Upper lobe of right lung (tissue), 1 donor: ENCODE measurements at regions not wholly inside any gene's neighbourhood (a gene's known extent, or its start where the extent isn't known, plus 50 kb on each side); places are given as distances from the start of the nearest gene placed in this dataset.

ENCODE experiments used
- ATAC-seq: fragments of 200-7000 bp; cut with Tn5 transposase; one replicate; pipeline ENCODE4 v1.9.1; 2020; ENCODE audit warnings: mild to moderate bottlenecking, moderate library complexity
- DNase-seq: peaks from one replicate; pipeline ENCODE4 v3.0.0-alpha.2; 2020
- H3K27ac ChIP-seq: fragments of 200-600 bp; one replicate; pipeline ENCODE4 v1.8.0; 2022
- H3K27me3 ChIP-seq: fragments of 200-600 bp; one replicate; pipeline ENCODE4 v1.8.0; 2022; ENCODE audit warnings: mild to moderate bottlenecking
- H3K36me3 ChIP-seq: fragments of 200-600 bp; one replicate; pipeline ENCODE4 v1.8.0; 2022
- H3K4me1 ChIP-seq: fragments of 200-600 bp; one replicate; pipeline ENCODE4 v1.8.0; 2022
- H3K4me3 ChIP-seq: fragments of 200-600 bp; one replicate; pipeline ENCODE4 v1.8.0; 2022; ENCODE audit warnings: mild to moderate bottlenecking
- H3K9me3 ChIP-seq: fragments of 200-600 bp; one replicate; pipeline ENCODE4 v1.8.0; 2022
- CTCF ChIP-seq: fragments of 200-600 bp; IDR thresholded peaks from one replicate; pipeline ENCODE4 v1.8.0; 2022; ENCODE audit warnings: antibody characterized with exemption
- intact Hi-C: fragments of 100-400 bp; cut with DNase I; formaldehyde crosslinking; loops from one replicate; pipeline ENCODE4 v1.11.0; 2022
- donor health status: DM: no; HTN: yes; CAD: no; lungs with severe emphysema.

- no peaks in the 10 kb centered on the region for H3K4me1 ChIP-seq
- no peaks in the 10 kb centered on the region for H3K27me3 ChIP-seq
- no peaks in the 10 kb centered on the region for H3K9me3 ChIP-seq
- ATAC-seq (no peak), DNase-seq (no peak)
- intact Hi-C loops: no loop called here
- H3K27ac ChIP-seq: no peak overlapping the region
- H3K36me3 ChIP-seq: no peaks in the 10 kb centered on the region
- no peak for TF ChIP-seq CTCF
- H3K4me3 ChIP-seq: no peak overlapping the region
These were observed 81.2 kb upstream of the RAB3GAP2 start for GRCh38 chr1:220353229-220354012.

- TF ChIP-seq CTCF: no peak
- Histone ChIP-seq H3K4me3 (no peak overlapping the region), H3K27ac (no peak overlapping the region), H3K9me3 (no peaks in the 10 kb centered on the region), H3K4me1 (no peaks in the 10 kb centered on the region), H3K27me3 (no peaks in the 10 kb centered on the region), H3K36me3 (no peaks in the 10 kb centered on the region)
- ATAC-seq (no peak), DNase-seq (no peak)
- intact Hi-C loops: no loop called here
These were observed 76.0 kb upstream of the RAB3GAP2 start for GRCh38 chr1:220348211-220348610.

GRCh38 chr1:220347654-220348175 lies 75.5 kb upstream of the RAB3GAP2 start:
- intact Hi-C loops: no loop called here

GRCh38 chr1:220344745-220345144 lies 72.5 kb upstream of the RAB3GAP2 start:
- ATAC-seq (no peak), DNase-seq (no peak)
- Histone ChIP-seq H3K9me3 (no peaks in the 10 kb centered on the region), H3K27me3 (no peaks in the 10 kb centered on the region), H3K4me1 (no peaks in the 10 kb centered on the region), H3K4me3 (no peak overlapping the region), H3K27ac (no peak overlapping the region), H3K36me3 (no peaks in the 10 kb centered on the region)
- intact Hi-C loops: no loop called here
- TF ChIP-seq CTCF: no peak

More at GRCh38 chr1:220347654-220348175, 75.5 kb upstream of the RAB3GAP2 start:
- ATAC-seq: no peak
- Histone ChIP-seq H3K4me3 (no peak overlapping the region), H3K36me3 (no peaks in the 10 kb centered on the region), H3K27me3 (no peaks in the 10 kb centered on the region), H3K27ac (no peak overlapping the region), H3K4me1 (no peaks in the 10 kb centered on the region), H3K9me3 (no peaks in the 10 kb centered on the region)
- DNase-seq: no peak
- TF ChIP-seq CTCF: no peak

GRCh38 chr1:220342853-220343252 lies 70.6 kb upstream of the RAB3GAP2 start:
- ATAC-seq: no peak
- H3K36me3 ChIP-seq: no peaks in the 10 kb centered on the region
- DNase-seq: no peak
- H3K4me3 ChIP-seq: no peak overlapping the region
- no peaks in the 10 kb centered on the region for H3K27me3 ChIP-seq
- H3K27ac ChIP-seq: no peak overlapping the region
- no peak for TF ChIP-seq CTCF
- no peaks in the 10 kb centered on the region for H3K9me3 ChIP-seq
- intact Hi-C loops: no loop called here
- no peaks in the 10 kb centered on the region for H3K4me1 ChIP-seq
